TTC549 (cell line): ENCODE measurements at regions not wholly inside any gene's neighbourhood (a gene's known extent, or its start where the extent isn't known, plus 50 kb on each side); places are given as distances from the start of the nearest gene placed in this dataset.
"Not testable (repeated sequence)": the region's sequence is repeated elsewhere in the genome, so short reads cannot be mapped to it uniquely, and the experiment has no call there.

Experiments
- FAIRE-seq: peaks from 2 replicates; lab custom pipeline; 2012; peaks lifted over from hg19 to GRCh38; lab: Jason Lieb, UNC

GRCh38 chr3:178967177-178967532 lies 104.5 kb downstream of the ZMAT3 start:
- no peak for FAIRE-seq

GRCh38 chr3:178966299-178967176 lies 105.1 kb downstream of the ZMAT3 start:
- peak; percentile 85 for FAIRE-seq

- no peak for FAIRE-seq
These were observed 107.1 kb downstream of the ZMAT3 start for GRCh38 chr3:178964551-178964950.

- no peak for FAIRE-seq
These were observed 110.7 kb downstream of the ZMAT3 start for GRCh38 chr3:178960918-178961317.

GRCh38 chr3:178960181-178960580 lies 111.4 kb downstream of the ZMAT3 start:
- no peak for FAIRE-seq

- FAIRE-seq = no peak
These were observed 120.9 kb downstream of the ZMAT3 start for GRCh38 chr3:178950676-178951075.

- no peak for FAIRE-seq
These were observed 121.7 kb downstream of the ZMAT3 start for GRCh38 chr3:178949896-178950295.

GRCh38 chr3:178948546-178948945 lies 123.1 kb downstream of the ZMAT3 start:
- no peak for FAIRE-seq

- no peak for FAIRE-seq
These were observed 123.9 kb downstream of the ZMAT3 start for GRCh38 chr3:178947738-178948137.

GRCh38 chr3:178942261-178942660 lies 129.3 kb downstream of the ZMAT3 start:
- not testable (repeated sequence) for FAIRE-seq

- FAIRE-seq = no peak
These were observed 141.5 kb downstream of the ZMAT3 start for GRCh38 chr3:178930116-178930515.

- FAIRE-seq = no peak
These were observed 155.4 kb downstream of the ZMAT3 start for GRCh38 chr3:178916223-178916622.

GRCh38 chr3:178915365-178915764 lies 156.2 kb downstream of the ZMAT3 start:
- no peak for FAIRE-seq

GRCh38 chr3:178907081-178907480 lies 164.5 kb downstream of the ZMAT3 start:
- no peak for FAIRE-seq

- FAIRE-seq = no peak
These were observed 170.4 kb downstream of the ZMAT3 start for GRCh38 chr3:178901204-178901603.

GRCh38 chr3:178900029-178900646 lies 171.5 kb downstream of the ZMAT3 start:
- no peak for FAIRE-seq

GRCh38 chr3:178895178-178895789 lies 176.3 kb downstream of the ZMAT3 start:
- FAIRE-seq = no peak
